HG03045 (cell line): ENCODE measurements at regions not wholly inside any gene's neighbourhood (a gene's known extent, or its start where the extent isn't known, plus 50 kb on each side); places are given as distances from the start of the nearest gene placed in this dataset.

ENCODE experiments used
- ATAC-seq: cut with Tn5 transposase; IDR thresholded peaks from one replicate; pipeline ENCODE4 v1.9.1; 2021; ENCODE audit warnings: mild to moderate bottlenecking, moderate library complexity; ENCODE audit not compliant: unreplicated experiment

DNA sequence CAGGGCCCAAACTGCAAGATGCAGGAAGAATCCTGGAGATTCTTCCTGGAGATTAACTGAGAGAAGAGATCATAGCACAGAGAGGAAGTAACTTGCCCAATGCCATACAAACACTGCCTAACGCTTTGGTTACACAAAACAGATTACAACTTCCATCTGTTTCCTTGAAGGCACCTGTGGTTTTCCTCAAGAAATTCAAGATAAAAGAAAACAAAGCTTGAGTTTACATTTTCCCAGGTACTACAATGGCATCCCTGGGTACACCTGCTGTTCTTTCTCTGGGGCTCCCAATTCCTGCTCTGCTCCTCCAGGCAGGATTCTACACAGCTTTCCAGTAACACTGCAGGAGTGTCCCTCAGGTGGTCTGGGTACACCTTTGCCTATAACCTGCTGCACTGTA, 781.9 kb upstream of the ID2 start:
- no peak for ATAC-seq

DNA sequence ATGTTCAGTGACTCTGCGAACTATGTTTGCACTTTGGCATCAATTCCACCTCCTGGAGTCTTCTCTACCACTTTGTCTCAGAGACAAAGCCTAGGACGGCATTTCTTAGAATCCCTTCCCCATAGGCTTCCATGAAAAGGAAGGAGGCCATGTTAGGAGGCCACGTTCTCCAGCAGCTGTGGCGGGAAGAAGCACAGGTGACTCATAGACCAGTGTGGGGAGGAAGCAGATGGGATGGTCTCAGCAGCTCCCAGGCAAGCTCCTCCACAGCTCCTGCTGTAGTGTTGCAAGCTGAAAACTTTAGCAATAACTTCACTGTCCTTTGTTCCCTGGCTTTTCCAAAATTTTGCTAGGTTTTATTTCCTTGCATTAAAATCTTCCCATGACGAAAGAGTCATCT, 781.3 kb upstream of the ID2 start:
- no peak for ATAC-seq

DNA sequence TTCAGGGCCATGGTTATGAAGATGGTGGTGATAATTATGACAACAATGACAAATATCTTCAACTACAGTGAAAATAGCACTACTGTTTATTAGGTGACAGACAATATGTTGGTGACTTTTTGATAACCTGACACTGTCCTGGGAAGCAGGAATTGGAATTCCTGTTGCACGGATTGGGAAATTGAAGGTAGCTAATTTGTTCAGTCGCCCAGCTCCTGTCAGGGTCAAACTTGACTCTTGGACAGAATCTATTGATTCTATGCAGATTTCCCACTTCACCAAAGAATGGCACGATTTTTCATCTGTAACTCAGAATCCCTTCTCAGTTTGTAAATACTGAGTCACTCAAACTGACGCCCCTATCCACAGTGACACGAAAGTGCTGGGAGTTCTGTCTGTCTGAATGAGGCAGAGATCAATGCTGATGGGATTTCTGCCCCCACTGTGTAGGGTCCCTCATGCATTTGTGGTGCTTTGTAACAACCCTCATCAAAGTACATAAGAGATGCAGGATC, 779.5 kb upstream of the ID2 start:
- ATAC-seq, result no peak

GRCh38 chr2:7904319-7904718, 777.5 kb upstream of the ID2 start:
- ATAC-seq, result no peak

DNA sequence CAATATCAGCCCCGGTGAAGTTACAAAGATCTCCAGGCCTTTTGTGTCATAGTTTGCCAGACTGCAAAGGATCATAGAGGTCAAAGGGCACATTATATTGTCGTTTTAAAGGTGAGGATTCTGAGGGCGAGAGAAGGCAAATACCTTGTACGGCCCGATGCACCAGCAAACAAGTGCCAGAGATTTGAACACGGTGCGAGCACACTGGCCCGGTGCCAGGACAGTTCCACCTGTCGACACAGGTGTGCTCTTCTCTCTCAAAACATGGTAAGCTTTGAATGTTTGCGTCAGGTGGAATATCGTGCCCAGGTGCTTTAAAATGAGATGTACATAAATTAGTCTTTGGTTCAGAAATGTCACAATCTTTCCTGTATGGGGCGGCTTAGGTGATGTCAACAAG, 776.1 kb upstream of the ID2 start:
- no peak for ATAC-seq

DNA sequence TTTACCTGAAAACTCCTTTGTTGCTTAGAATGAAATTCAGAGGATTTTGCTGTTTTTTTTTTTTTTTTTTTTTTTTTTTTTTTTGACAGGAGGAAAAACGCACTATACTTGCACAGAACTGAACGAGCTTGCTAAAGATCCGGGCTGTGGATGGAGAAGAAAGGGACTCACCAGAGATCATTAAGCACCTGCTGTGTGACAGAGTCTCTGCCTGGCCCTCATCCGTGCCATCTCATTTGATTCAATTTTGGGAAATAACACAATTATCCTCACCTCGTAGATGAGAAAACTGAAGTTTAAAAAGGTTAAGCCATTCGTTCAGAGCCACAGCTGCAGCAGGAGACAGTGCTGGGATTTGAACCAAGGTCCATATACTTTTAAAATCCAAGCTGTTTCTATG, 775.4 kb upstream of the ID2 start:
- no peak for ATAC-seq

GRCh38 chr2:7907041-7907440, 774.8 kb upstream of the ID2 start:
- no peak for ATAC-seq

DNA sequence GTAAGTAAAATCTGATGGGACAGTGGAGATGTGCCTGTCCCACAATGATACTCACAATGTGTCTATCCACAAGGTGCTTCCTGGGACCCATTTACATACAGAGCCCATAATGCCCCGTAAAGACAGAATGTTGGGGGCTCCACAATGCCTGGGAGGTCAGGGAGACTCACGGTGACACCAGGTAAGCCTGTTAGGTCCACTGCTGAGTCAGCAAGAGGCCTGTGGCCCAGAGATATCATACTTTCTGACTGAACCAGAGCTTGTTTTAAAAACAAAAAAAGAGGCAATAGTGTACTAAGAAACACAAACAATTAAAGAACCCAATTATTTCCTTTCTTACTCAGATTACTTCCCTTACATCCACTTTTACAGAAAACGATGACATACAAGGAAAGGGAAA, 771.1 kb upstream of the ID2 start:
- ATAC-seq, result no peak

DNA sequence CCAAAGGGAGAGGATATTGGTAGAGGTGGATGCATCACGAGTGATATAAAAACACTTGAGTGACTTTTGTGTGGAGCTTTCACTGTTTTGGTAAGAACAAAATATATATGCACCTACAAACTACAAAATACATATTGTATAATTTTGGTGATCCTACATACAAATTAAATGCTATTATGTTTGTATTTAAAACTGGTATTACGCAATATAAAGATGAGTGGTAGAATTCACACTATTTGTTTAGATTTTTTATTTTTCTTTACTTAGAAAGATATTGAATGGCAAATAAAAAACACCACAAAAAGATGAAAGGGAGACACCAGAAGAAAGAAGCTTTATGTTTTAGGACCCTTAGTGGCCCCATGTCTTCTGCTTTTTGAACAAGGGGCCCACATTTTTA, 770.7 kb upstream of the ID2 start:
- ATAC-seq, result no peak

DNA sequence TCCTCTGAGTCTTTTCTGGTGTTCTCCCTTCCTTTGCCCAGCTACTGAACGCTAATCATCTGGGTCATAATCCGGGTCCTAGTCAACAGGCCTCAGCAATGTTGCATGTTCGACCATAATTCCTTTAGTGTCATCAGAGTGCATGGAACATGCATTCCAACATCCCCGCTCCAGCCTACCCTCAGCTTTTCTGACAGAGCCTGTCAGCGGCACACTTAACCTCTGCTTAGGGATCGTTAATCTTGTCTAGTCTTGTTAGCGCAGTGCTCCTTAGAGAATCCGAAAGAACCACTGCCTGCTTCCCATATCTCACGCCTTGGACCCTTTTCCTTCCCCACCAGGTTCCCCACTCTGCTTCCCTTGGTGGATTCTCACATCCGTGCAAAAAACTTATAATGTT, 767.9 kb upstream of the ID2 start:
- ATAC-seq, result no peak

DNA sequence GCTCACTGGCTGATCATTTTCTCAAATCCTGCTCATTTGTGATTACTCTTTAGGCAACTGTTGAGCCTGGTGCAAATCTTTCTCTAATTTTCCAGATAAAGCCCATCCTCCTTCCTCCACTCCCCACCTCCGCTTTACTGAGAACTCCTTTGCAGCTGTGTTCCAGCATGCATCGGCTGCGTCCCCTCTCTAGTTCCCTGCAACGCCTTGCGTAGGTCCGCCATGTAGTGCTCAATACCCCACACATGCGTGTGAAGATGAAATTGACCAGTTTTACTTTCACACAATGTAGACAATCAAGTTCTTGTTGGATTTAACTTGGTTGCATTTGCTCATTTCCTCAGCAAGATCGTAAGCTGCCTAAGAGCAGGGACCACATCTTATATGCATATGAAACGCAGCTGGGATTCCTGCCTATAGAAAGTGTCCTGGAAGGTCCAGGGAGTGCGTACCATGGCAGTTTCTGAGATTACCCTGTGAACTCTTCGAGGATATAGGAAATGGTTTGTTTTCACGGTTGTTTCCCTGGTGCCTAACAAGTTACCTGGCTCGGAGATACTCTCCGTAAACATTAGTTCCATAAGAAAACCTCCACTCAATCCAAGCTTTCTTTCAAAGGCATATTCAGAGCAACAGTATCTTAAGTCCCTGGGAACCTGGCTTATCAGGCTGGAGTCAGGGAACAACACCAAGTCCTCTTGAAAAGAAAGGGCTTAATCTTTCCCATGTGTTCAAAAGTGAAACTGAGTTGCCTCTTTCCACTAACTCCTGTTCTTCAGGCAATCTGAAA, 766.4 kb upstream of the ID2 start:
- ATAC-seq, result no peak

GRCh38 chr2:7916670-7917069, 765.2 kb upstream of the ID2 start:
- no peak for ATAC-seq

DNA sequence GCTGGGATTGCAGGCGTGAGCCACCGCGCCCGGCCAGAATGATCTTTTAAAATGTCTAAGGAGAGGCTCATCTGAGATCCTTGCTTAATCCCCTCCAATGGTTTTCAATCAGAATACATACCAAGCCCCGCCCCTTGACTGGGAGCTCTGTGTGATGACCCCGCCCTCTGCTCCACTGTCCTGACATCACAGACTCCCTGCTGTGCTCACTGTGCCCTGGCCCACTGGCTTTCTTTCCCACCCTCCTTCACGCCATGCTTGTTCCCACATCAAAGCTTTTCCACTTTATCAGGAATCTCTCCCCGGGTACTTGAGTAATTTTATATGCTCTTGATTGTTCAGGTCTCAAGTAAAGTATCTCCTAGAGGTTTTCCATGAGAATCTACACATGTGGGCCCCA, 762.3 kb upstream of the ID2 start:
- ATAC-seq, result no peak

GRCh38 chr2:7924023-7924762, 757.7 kb upstream of the ID2 start:
- no peak for ATAC-seq

DNA sequence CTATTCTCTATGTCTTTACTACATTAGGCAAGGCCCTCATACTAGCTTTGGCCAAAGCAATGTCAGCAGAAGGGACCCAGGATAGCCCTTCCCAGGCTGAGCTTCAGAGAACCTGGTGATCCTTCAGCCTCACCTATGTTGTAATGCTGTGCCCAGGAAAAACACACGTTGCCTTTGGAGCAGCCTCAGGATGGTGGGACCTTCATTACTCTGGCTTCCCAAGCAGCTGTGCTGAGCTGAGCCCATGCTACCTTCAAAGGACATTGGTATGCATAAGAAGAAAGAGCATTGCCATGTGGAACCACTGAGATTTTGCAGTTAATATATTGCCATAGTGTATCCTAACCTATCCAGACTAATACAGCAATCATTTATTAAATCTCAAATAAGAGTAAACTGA, 756.4 kb upstream of the ID2 start:
- no peak for ATAC-seq

GRCh38 chr2:7927691-7928090, 754.2 kb upstream of the ID2 start:
- no peak for ATAC-seq

DNA sequence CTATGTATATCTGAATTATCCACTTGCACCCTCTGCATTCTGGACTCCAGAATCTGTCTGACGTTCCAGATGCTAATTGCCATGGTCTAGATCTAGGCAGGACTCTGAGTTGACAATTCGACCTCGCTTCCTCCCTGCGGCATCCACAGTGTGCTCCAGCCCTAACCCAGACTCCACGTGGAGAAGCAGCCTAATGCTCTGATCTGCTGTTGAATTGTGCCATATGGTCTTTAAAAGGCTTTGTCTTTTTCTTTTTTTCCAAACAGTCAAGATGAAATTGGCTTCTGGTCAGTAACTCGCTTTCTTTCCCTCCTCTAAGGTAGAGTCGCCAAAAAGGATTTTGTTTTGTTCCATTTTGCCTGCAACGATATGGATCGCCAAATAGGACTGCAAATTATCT, 752.6 kb upstream of the ID2 start:
- no peak for ATAC-seq

DNA sequence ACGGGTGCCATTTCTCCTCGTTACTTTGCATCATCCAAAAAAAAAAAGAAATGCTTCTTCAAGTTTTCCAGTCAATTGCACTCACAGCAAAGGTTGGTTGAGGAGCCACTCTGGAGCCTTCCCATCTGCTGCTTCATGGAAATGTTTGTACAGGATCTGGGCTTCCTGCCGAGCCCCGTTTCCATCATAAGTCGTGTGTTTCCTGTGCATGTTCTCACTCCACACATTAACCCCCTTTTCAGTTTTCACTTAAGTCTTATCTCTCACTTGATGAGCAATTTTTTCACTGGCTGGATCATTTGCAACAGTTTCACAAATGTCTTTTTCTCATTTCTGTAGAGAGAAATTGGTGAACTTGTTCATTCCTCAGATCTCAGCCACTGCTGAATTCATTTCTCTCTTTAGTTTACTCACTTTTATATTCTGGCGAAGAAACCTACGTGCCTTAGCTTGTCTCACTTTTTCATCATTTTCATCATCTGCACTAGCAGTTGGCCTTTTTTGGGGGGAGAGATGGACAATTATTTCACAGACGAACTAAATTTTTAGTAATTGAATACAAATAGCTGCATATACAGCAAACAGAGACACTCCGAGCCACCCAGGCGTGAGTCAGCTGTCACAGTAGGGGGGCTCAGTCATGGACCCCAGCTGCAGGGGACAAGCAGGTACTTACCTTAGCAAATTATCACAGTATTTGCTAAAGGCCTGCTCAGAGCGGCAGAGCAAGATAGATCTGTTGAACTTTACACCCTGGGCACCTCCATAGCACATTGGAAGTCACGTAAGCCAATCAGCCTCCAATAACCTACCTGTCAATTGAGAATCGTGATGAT, 750.8 kb upstream of the ID2 start:
- no peak for ATAC-seq

- no peak for ATAC-seq
Measured at GRCh38 chr2:7931808-7932207, 750.0 kb upstream of the ID2 start.

- no peak for ATAC-seq
Measured at GRCh38 chr2:7933672-7934071, 748.2 kb upstream of the ID2 start.

DNA sequence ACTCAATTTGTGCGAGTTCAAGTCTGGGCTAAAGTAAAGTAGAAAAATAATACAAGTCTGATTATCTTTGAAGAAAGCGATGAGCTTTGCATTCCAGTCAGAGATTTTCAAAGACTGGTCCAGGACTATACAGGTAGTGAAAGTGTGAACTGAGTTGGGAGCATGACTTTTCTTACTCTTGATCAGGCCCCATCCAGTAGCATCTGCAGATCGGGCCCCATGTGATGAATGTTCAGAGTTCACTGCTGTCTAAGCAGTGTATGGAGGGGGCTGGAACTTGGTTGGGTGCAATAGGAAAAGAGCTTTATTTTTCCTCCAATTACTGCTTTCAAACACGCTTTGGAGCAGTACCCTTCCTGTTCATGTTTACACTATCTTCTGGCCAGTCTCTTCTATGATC, 747.4 kb upstream of the ID2 start:
- no peak for ATAC-seq

DNA sequence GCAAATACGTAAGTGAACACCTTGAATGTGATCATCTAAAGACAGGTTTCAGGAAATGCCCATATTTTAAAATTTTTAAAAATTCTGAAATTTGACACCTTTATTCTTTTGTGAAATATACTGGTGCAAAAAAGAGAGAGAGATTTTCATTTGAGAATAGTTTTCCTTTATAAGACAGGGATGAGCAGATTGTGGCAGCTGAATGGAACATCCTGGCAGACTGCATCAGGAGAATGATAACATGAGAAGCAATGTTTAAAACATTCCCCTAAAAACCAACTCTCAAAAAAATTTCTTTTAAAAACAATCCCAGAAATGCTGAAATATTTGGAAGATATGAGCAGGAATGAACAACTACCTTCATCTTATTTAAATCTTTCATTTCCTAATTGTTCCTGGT, 744.8 kb upstream of the ID2 start:
- ATAC-seq, result no peak
